Loucy (cell line): ENCODE measurements at regions not wholly inside any gene's neighbourhood (a gene's known extent, or its start where the extent isn't known, plus 50 kb on each side); places are given as distances from the start of the nearest gene placed in this dataset.

Source experiments
- H2AFZ ChIP-seq: fragments of 200-600 bp; sonication (generic); 2 replicates; pipeline ENCODE4 v1.6.0; 2016; ENCODE audit warnings: antibody characterized with exemption, mild to moderate bottlenecking, low read length, moderate library complexity
- H3F3A ChIP-seq: fragments of 200-600 bp; 2 replicates; pipeline ENCODE4 v1.6.0; 2016; ENCODE audit warnings: antibody characterized with exemption, low read depth, mild to moderate bottlenecking
- H3K27me3 ChIP-seq: fragments of 200-600 bp; sonication (generic); 2 replicates; pipeline ENCODE4 v1.6.1; 2014; ENCODE audit warnings: low read length, mild to moderate bottlenecking; ENCODE audit not compliant: insufficient read depth, poor library complexity, severe bottlenecking
- H3K36me3 ChIP-seq: fragments of 200-600 bp; sonication (generic); 2 replicates; pipeline ENCODE4 v1.6.1; 2016; ENCODE audit warnings: low read length; ENCODE audit not compliant: insufficient read depth
- H3K4me1 ChIP-seq: fragments of 200-600 bp; sonication (generic); 2 replicates; pipeline ENCODE4 v1.5.1; 2014; ENCODE audit warnings: low read length, mild to moderate bottlenecking; ENCODE audit not compliant: insufficient read depth, poor library complexity, severe bottlenecking
- H3K4me2 ChIP-seq: fragments of 200-600 bp; sonication (generic); 2 replicates; pipeline ENCODE4 v1.6.0; 2014; ENCODE audit warnings: antibody characterized with exemption, low read length, low read depth, mild to moderate bottlenecking; ENCODE audit not compliant: poor library complexity, severe bottlenecking
- H3K4me3 ChIP-seq: fragments of 200-600 bp; sonication (generic); 2 replicates; pipeline ENCODE4 v1.5.1; 2014; ENCODE audit warnings: low read length, mild to moderate bottlenecking, mixed read lengths; ENCODE audit not compliant: poor library complexity, severe bottlenecking
- H3K79me2 ChIP-seq: fragments of 200-600 bp; sonication (generic); 2 replicates; pipeline ENCODE4 v1.6.1; 2014; ENCODE audit warnings: low read length; ENCODE audit not compliant: insufficient read depth
- H3K9ac ChIP-seq: fragments of 200-600 bp; sonication (generic); 2 replicates; pipeline ENCODE4 v1.6.0; 2014; ENCODE audit warnings: mild to moderate bottlenecking, low read depth, low read length, moderate library complexity; ENCODE audit not compliant: poor library complexity, severe bottlenecking
- H3K9me2 ChIP-seq: fragments of 200-600 bp; sonication (generic); replicated peaks from 2 replicates; pipeline ENCODE4 v1.6.1; 2016; ENCODE audit warnings: low read depth, low read length, mixed read lengths
- H3K9me3 ChIP-seq: fragments of 200-600 bp; sonication (generic); 2 replicates; pipeline ENCODE4 v1.6.1; 2014; ENCODE audit warnings: mild to moderate bottlenecking, antibody characterized with exemption, low read length, low read depth; ENCODE audit not compliant: insufficient read depth
- H4K20me1 ChIP-seq: fragments of 200-600 bp; sonication (generic); 2 replicates; pipeline ENCODE4 v1.6.0; 2014; ENCODE audit warnings: antibody characterized with exemption, low read length, mild to moderate bottlenecking; ENCODE audit not compliant: insufficient read depth, poor library complexity, severe bottlenecking
- CTCF ChIP-seq: fragments of 200-600 bp; sonication (generic); conservative IDR thresholded peaks from 2 replicates; pipeline ENCODE4 v1.5.1; 2014; ENCODE audit warnings: mild to moderate bottlenecking, antibody characterized with exemption, low read length
- EZH2phosphoT487 ChIP-seq: fragments of 200-600 bp; IDR thresholded peaks from 2 replicates; pipeline ENCODE4 v1.6.1; 2018; ENCODE audit warnings: antibody characterized with exemption, mild to moderate bottlenecking, moderate library complexity, borderline replicate concordance

GRCh38 chr12:131613186-131613585 is 97.7 kb upstream of the SFSWAP start:
- Histone ChIP-seq H3K4me3 (no peak overlapping the region), H4K20me1 (no peaks in the 10 kb centered on the region), H3F3A (no peaks in the 10 kb centered on the region), H3K79me2 (no peaks in the 10 kb centered on the region), H3K9me2 (no peaks in the 10 kb centered on the region), H3K4me2 (no peak overlapping the region), H2AFZ (no peak overlapping the region), H3K9me3 (no peaks in the 10 kb centered on the region), H3K27me3 (no peaks in the 10 kb centered on the region), H3K4me1 (peaks cover 5% of the 10 kb centered on the region), H3K36me3 (no peaks in the 10 kb centered on the region), H3K9ac (no peak overlapping the region)
- TF ChIP-seq EZH2phosphoT487 (no peak), CTCF (no peak)

GRCh38 chr12:131613678-131614077 is 97.2 kb upstream of the SFSWAP start:
- no peak overlapping the region for H2AFZ ChIP-seq
- H3K27me3 ChIP-seq, result no peaks in the 10 kb centered on the region
- H3K4me2 ChIP-seq, result no peak overlapping the region
- H3K9me2 ChIP-seq, result no peaks in the 10 kb centered on the region
- H3K79me2 ChIP-seq, result no peaks in the 10 kb centered on the region
- H3K9me3 ChIP-seq, result no peaks in the 10 kb centered on the region
- H4K20me1 ChIP-seq, result no peaks in the 10 kb centered on the region
- no peak overlapping the region for H3K9ac ChIP-seq
- H3F3A ChIP-seq, result no peaks in the 10 kb centered on the region
- peaks cover 5% of the 10 kb centered on the region for H3K4me1 ChIP-seq
- no peak overlapping the region for H3K4me3 ChIP-seq
- no peak for TF ChIP-seq CTCF
- H3K36me3 ChIP-seq, result no peaks in the 10 kb centered on the region

GRCh38 chr12:131615326-131616042 is 95.4 kb upstream of the SFSWAP start:
- H3K4me1 ChIP-seq, result no peaks in the 10 kb centered on the region
- no peaks in the 10 kb centered on the region for H3K9me2 ChIP-seq
- H3K9ac ChIP-seq, result no peak overlapping the region
- TF ChIP-seq EZH2phosphoT487 (no peak), CTCF (no peak)
- no peak overlapping the region for H2AFZ ChIP-seq
- no peaks in the 10 kb centered on the region for H3K79me2 ChIP-seq
- no peaks in the 10 kb centered on the region for H3K36me3 ChIP-seq
- no peak overlapping the region for H3K4me3 ChIP-seq
- no peaks in the 10 kb centered on the region for H3K9me3 ChIP-seq
- H3F3A ChIP-seq, result no peaks in the 10 kb centered on the region
- no peaks in the 10 kb centered on the region for H4K20me1 ChIP-seq
- no peaks in the 10 kb centered on the region for H3K27me3 ChIP-seq
- no peak overlapping the region for H3K4me2 ChIP-seq
